Activated CD8-positive, alpha-beta T cell treated with anti-CD3 and anti-CD28 coated beads for 36 hours (primary cell): ENCODE measurements at regions not wholly inside any gene's neighbourhood (a gene's known extent, or its start where the extent isn't known, plus 50 kb on each side); places are given as distances from the start of the nearest gene placed in this dataset.

Source experiments
- ATAC-seq: fragments of 200-7000 bp; cut with Tn5 transposase; one replicate; pipeline ENCODE4 v1.10.0; 2021; ENCODE audit warnings: mild to moderate bottlenecking, moderate library complexity
- CTCF ChIA-PET: fragments of 350-600 bp; sonication (Branson Sonifier 250); formaldehyde crosslinking; loops from one replicate; lab custom pipeline; 2021; ENCODE audit warnings: antibody characterized with exemption; lab: Charles Lee
- POLR2A ChIA-PET: fragments of 350-600 bp; sonication (Branson Sonifier 250); formaldehyde crosslinking; loops from one replicate; lab custom pipeline; 2021; ENCODE audit warnings: antibody characterized with exemption; lab: Charles Lee
- DNase-seq: peaks from one replicate; pipeline ENCODE4 v3.0.0-alpha.2; 2020
- H3K27ac Mint-ChIP-seq: one replicate; pipeline ENCODE4 v1.8.0; 2021; ENCODE audit warnings: mild to moderate bottlenecking, mixed read lengths
- H3K27me3 Mint-ChIP-seq: one replicate; pipeline ENCODE4 v1.8.0; 2021; ENCODE audit warnings: mixed read lengths
- H3K36me3 Mint-ChIP-seq: one replicate; pipeline ENCODE4 v1.8.0; 2021; ENCODE audit warnings: low read depth, mixed read lengths
- H3K4me1 Mint-ChIP-seq: one replicate; pipeline ENCODE4 v1.8.0; 2021; ENCODE audit warnings: low read depth, mixed read lengths
- H3K4me3 Mint-ChIP-seq: one replicate; pipeline ENCODE4 v1.8.0; 2021; ENCODE audit warnings: mild to moderate bottlenecking, moderate library complexity, mixed read lengths
- H3K9me3 Mint-ChIP-seq: one replicate; pipeline ENCODE4 v1.8.0; 2021; ENCODE audit warnings: mixed read lengths
- CTCF ChIP-seq: fragments of 200-600 bp; IDR thresholded peaks from one replicate; pipeline ENCODE4 v1.8.0; 2022; ENCODE audit warnings: antibody characterized with exemption, mild to moderate bottlenecking
- intact Hi-C: fragments of 100-400 bp; cut with micrococcal nuclease; formaldehyde crosslinking; loops from one replicate; pipeline ENCODE4 v1.10.0; 2022

DNA sequence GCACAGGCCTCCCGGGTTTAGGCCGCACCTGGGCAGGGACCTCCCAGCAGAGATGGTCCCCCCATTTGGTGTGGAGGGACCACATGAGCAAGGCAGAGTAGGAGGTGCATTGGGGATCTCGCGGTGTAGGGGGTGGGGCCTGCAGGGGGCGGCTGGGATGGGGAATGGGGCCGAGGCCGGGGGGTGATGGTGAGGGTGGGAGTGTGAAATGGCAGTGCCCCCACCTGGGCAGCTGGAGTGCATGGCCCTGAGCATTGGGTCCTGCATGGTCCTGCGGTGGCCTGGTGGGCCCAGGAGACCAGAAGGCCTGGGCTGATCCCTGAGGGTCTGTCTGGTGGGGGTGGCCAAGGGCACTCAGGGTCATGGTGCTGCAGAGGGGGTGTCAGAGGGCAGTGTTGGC, 111.8 kb downstream of the KIF26A start:
- intact Hi-C loops = no loop called here
- TF ChIP-seq CTCF = no peak
- CTCF ChIA-PET = interaction anchor here (1.3 kb wide), 1 partner anchor 58 kb away, joined by 3 read pairs; no protein-coding TSS in a partner anchor

GRCh38 chr14:104252256-104253215, 114.1 kb downstream of the KIF26A start:
- H3K27me3 Mint-ChIP-seq = peaks cover 12% of the 10 kb centered on the region
- H3K27ac Mint-ChIP-seq = no peak overlapping the region
- H3K4me1 Mint-ChIP-seq = no peaks in the 10 kb centered on the region
- DNase-seq (no peak), ATAC-seq (no peak)
- H3K36me3 Mint-ChIP-seq = no peaks in the 10 kb centered on the region
- intact Hi-C loops = no loop called here
- H3K9me3 Mint-ChIP-seq = peaks cover 2% of the 10 kb centered on the region
- ChIA-PET POLR2A (no interaction called here), CTCF (no interaction called here)
- no peak overlapping the region for H3K4me3 Mint-ChIP-seq
- no peak for TF ChIP-seq CTCF

More for the DNA sequence above, 111.8 kb downstream of the KIF26A start:
- H3K4me3 Mint-ChIP-seq = no peak overlapping the region
- H3K9me3 Mint-ChIP-seq = peaks cover 2% of the 10 kb centered on the region
- no peaks in the 10 kb centered on the region for H3K36me3 Mint-ChIP-seq
- no peaks in the 10 kb centered on the region for H3K4me1 Mint-ChIP-seq
- POLR2A ChIA-PET = no interaction called here
- DNase-seq = no peak
- ATAC-seq = no peak
- peaks cover 2% of the 10 kb centered on the region for H3K27me3 Mint-ChIP-seq
- no peak overlapping the region for H3K27ac Mint-ChIP-seq

DNA sequence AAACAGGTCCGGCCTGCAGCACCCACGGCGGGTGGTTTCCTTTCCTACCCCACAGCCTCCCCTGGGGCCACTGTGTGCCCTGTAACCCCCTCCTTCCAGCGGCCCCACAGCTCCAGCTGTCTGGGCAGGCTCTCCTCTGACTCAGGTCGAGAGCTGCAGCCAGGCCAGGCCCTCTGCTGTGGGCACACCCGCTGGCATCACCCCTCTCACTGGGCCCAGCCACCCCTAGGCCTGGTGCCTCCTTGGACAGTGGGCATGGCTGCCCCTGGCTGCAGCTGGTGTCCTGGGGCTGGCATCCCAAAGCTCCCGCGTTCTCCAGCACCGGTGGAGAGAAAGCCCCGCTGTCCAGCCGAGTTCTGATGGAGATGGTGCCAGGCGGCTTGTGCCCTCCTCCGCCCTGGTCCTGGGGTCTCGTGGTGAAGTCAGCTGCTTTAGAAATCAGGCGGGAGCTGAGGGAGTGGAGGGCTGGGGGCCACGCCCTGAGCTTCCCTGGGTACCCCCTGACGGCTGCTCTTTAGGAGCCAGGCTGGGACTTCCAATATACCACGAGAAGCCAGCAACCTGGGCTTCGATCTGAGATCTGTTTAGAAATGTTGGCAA, 114.9 kb downstream of the KIF26A start:
- DNase-seq = no peak
- intact Hi-C loops = no loop called here
- POLR2A ChIA-PET = no interaction called here
- H3K27me3 Mint-ChIP-seq = peaks cover 12% of the 10 kb centered on the region
- no peak for ATAC-seq
- CTCF ChIA-PET = no interaction called here
- H3K36me3 Mint-ChIP-seq = no peaks in the 10 kb centered on the region
- no peaks in the 10 kb centered on the region for H3K4me1 Mint-ChIP-seq
- H3K9me3 Mint-ChIP-seq = peaks cover 2% of the 10 kb centered on the region
- no peak overlapping the region for H3K4me3 Mint-ChIP-seq
- TF ChIP-seq CTCF = no peak
- no peak overlapping the region for H3K27ac Mint-ChIP-seq

GRCh38 chr14:104253901-104254353, 115.5 kb downstream of the KIF26A start:
- H3K36me3 Mint-ChIP-seq = no peaks in the 10 kb centered on the region
- ATAC-seq (no peak), DNase-seq (no peak)
- intact Hi-C loops = no loop called here
- ChIA-PET POLR2A (no interaction called here), CTCF (no interaction called here)
- H3K4me1 Mint-ChIP-seq = no peaks in the 10 kb centered on the region
- H3K27me3 Mint-ChIP-seq = peaks cover 12% of the 10 kb centered on the region
- no peak overlapping the region for H3K4me3 Mint-ChIP-seq
- H3K27ac Mint-ChIP-seq = no peak overlapping the region
- no peak for TF ChIP-seq CTCF
- H3K9me3 Mint-ChIP-seq = peaks cover 2% of the 10 kb centered on the region
